ENCODE measurements at regions not wholly inside any gene's neighbourhood (a gene's known extent, or its start where the extent isn't known, plus 50 kb on each side); places are given as distances from the start of the nearest gene placed in this dataset.
"Not testable (repeated sequence)": the region's sequence is repeated elsewhere in the genome, so short reads cannot be mapped to it uniquely, and the experiment has no call there.

DNA sequence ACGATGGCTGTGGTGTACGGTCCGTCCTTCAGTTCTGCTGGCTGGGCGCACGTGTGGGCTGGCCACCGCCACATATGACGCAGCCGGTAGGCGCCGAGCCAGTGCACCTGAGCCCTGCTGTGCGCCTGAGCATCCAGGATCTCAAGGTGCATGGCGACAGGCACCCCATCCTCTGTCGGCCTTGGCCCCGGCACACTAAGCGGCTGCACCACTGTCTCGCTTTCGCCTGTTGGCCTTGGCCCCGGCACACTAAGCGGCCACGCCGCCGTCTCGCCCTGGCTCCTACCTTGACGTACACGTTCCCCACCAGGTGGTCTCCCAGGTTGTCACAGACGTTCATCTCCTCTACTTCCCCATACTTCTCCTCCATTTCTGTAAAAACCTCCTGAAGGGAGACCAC, 4034.6 kb upstream of the TPTE start:
- ATAC-seq, result not testable (repeated sequence)

DNA sequence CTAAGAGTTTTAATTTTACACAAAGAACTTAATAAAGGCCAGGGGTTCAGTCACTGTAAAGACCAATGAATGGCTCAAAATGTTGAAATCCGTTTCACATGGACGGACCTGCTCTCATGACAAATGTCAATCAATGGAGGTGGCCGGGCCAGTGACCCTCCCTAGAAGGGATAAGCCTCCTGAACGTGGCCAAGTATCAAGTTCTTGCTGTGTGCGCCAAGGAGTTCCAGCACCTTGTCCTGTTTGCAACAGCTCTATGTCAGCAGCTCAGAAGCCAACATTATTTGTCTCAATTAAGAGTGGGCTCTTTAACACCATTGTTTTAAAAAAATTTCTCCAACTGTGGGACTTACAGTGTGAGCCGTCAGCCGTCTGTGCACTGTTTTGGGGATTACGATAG, 4028.7 kb upstream of the TPTE start:
- not testable (repeated sequence) for ATAC-seq

DNA sequence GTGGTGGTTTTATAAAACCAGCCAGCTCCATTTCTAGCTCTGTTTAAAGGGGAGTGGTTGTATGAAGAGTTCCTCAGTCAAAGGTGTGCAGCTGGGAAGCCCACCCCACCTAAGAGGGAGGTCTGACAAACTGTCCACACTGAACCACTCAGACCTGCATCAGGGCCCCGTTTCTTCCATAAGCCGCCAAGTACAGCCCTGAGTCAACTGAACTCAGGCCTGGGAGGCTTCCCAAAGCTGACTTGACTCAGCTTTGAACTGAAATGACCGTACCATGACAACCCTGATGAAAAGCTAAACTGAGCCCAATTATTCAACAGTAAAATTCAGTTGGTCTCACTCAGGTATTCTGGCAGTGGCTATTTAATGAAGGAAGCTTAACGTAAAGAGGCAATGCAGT, 4027.4 kb upstream of the TPTE start:
- ATAC-seq, result not testable (repeated sequence)

DNA sequence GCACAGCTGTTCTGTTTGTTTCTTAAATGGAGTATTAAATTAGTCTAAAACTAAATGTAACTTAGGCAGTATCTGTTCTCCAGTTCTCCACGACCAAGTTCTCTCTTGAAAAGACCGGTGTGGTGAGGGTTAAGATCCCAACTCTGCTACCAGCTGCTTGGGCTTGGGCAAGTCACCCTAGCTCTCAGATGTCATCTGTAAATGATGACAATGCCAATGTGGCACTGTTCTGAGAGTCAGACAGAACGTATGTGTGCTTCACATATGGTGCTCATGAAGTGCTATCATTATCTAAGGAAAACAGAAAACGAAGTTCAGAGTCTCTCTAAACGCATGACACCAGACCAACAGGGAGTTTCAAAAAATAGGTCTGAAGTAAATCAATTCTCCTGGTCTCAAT, 4025.0 kb upstream of the TPTE start:
- ATAC-seq, result not testable (repeated sequence)

DNA sequence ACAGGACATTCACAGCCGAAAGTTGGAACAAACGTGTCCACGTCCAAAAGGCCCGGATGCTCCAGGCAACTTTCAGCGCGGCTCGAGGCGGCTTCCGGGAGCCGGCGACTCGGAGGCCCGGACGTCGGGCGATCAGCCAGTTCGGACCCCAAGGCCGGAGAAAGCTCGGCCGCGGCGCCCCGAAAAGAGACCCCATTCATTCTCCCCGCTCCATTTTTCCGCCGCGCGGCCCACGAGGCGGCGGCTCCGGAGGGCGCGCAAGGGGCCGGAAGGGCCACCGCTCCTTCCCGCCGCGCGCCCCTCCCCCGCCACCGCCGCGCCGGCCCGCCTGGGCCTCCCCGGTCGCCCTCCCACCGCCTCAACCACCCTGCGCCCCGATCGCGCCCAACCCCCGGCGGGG, 4022.7 kb upstream of the TPTE start:
- ATAC-seq, result peak; percentile 8 to 19

DNA sequence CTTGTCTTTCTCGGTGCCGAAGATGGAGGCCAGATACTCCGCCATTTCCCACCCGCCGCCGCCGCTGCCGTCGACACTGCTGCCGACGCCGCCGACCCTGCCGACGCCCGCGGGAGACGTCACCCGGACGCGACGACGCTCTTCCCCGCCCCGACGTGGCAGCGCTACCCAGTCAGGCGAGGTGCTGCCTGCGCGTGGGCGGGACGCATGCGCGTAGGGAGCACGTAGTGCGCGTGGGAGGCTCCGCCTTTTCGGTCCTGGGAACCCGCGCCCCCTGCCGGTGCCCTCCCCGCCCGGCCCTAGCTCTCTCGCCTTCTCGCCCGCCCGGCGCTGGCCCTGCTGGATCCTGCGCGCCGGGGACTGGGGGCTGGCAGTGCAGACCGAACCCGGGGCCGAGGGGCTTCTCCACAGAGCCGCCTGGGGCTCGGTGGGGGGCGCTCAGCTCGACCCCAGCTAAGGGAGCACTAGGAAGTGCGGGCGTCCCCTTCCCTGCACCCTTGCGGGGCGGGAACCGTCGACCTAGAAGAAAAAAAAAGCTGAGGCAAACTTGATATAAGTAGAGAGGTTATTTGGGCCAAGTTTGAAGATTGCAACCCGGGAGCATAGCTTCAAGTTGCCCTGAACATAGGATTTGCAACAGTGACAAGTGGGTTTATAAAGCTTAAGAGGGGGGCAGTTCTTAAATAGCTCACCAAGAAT, 4022.1 kb upstream of the TPTE start:
- ATAC-seq, result peak; percentile 85 to 88

DNA sequence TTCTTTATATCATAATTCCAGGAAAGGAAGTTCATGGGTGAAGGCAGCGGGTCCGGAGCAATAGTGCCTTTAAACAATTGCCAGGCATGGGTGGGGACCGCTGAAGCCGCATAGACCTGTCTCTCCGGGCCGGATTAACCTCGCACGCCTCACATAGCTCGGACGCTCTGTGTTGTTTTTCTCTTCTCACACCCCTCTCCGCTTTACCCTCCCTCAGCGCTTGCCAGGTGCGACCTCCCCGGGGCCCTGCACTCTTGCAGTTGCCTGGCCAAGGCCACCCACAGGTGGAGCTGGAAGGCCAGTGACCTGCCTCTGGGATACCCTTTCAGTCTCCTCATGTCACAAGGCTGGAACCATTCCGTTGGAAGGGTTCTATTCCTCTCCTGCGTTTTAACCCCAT, 4021.5 kb upstream of the TPTE start:
- ATAC-seq, result not testable (repeated sequence)

DNA sequence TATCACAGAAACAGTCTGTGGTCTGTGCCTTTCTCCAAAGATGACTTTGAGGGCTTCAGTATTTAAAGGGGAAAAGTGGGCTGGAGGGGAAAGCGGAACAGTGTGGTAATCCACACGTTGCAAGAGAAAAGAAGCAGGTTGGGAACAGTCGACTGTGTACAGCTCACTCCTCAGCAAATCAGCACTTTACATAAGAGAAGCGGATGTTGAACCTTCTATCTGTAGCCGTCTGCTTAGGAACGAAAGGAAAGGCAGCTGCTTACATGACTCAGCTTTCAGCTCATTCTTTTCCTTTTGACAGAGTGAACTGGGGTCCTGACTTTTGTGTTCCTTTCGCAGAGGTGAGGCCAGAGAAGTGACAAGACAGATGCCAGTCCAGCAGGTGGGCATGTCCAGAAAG, 4020.7 kb upstream of the TPTE start:
- ATAC-seq, result peak; percentile 52 to 58

DNA sequence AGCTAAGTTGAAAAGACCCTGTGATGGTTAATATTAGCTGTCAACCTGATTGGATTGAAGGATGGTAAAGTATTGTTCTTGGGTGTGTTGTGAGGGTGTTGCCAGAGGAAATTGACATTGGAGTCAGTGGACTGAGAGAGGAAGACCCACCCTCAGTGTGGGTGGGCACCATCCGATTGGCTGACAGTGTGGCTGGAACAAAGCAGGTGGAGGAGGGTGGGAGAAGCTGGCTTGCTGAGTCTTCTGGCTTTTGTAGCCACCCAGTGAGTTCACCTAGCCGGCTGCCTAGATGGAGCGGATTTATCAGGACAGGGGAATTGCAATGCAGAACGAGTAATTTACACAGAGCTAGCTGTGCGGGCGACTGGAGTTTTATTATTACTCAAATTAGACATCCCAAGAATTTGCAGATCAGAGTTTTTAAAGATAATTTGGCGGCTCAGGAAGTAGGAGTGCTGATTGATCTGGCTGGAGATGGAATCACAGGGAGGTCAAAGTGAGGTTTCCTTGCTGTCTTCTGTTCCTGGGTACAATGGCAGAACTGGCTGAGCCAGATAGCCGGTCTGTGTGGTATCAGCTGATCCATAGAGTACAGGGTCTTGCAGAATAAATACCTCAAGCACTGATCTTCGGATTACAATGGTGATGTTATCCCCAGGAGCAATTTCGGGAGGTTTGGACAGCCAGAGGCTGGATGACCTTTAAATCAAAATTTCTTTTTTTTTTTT, 4015.1 kb upstream of the TPTE start:
- ATAC-seq, result not testable (repeated sequence)

DNA sequence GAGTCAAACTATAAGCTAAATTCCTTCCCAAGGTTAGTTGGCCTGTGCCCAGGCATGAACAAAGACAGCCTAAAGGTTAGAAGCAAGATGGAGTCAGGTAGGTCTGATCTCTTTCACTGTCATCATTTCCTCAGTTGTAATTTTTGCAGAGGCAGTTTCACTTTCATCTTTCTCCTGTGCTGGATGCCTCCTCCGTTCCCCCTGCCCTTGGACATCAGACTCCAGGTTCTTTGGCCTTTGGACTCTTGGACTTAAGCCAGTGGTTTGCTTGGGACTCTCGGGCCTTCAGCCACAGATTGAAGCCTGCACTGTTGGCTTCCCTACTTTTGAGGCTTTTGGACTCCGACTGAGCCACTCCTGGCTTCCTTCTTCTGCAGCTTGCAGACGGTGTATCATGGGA, 4013.8 kb upstream of the TPTE start:
- not testable (repeated sequence) for ATAC-seq

DNA sequence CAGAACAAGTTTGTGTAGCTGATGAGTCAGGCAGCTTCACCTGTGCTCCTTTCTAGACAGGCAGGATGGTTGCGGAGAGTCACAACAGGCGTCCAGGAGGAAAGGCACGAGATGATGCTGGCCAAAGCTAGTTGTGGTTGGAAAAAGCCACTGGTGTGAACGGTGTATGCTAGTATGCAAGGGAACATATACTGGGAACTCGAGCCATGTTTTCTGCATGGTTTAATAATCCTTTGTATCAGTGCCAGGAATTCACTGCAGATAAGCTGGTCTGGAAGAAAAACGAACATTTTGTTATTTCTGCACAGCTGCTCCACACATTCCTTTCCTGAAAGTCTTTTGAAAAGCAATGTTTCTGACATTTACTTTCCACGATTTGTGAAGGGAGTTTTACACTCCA, 3999.6 kb upstream of the TPTE start:
- ATAC-seq, result not testable (repeated sequence)

DNA sequence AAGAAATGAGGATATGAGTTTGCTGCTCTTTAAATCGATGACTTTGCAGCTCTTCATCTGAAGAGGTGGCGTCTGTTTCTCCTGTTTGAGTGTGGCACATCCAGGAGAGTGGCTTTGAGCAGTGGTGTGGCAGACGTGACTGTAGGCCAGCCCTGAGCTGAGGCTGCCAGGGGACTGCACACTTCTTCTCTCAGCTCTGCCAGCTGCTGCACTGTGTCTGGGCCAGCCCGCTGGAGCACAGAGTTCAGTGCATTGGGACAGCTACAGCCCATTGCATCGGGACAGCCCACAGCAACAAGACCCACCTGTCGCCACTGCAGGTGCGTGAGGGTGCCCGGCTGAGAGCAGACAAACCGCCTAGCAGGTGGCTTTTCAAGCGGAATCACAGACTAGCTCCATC, 3995.2 kb upstream of the TPTE start:
- ATAC-seq, result not testable (repeated sequence)

DNA sequence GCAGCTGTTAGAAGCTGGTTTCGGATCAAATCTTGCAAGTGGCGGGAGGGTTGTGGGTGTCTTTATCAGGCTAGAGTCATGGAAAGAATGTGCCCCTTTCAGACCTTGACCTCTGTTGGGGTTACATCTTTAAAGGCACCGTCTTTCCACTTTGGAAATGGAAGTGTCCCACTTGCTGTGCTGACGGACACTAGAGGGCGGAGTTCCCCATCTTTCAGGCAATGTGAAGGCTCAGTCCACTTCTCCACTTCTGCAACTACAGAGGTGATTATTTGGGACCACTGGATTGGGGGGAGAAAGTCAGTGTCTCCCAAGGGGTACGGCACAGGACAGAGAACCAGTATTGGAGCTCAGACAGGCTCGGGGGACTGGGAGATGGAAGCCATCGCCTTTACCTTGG, 3990.7 kb upstream of the TPTE start:
- ATAC-seq, result not testable (repeated sequence)

DNA sequence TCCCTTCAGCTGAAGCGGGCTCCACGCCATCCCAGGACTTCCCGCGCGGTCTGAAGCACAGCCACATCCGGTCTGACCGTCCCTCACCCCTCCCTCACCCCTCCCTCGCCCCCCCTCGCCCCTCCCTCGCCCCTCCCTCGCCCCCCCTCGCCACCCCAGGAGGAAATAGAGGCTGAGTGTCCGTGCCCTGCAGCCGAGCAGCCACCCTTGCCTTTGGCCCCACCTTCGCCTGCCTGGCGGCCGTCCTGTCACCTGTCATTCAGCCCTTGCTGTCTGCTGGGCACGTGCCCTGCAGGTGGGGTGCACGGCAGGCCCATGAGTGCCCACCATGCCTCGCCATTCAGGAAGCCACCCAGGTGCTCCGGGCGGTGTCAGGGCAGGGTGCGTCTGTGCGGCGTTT, 3988.1 kb upstream of the TPTE start:
- not testable (repeated sequence) for ATAC-seq

DNA sequence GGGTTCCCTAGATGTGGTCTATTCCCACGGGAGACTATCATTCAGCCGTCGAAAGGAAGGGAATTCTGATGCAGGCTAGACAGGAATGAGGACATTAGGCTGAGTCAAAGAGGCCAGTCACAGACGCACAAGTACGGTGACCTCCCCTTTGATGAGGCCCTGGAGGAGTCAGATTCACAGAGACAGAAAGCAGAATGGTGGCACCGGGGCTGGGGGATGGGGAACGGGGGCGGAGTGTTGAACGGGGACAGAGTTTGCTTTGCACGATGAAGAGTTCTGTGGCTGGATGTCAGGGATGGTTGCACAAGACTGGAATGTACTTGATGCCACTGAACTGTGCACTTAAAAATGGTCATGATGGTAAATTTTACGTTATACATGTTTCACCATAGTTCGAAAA, 3983.1 kb upstream of the TPTE start:
- not testable (repeated sequence) for ATAC-seq

DNA sequence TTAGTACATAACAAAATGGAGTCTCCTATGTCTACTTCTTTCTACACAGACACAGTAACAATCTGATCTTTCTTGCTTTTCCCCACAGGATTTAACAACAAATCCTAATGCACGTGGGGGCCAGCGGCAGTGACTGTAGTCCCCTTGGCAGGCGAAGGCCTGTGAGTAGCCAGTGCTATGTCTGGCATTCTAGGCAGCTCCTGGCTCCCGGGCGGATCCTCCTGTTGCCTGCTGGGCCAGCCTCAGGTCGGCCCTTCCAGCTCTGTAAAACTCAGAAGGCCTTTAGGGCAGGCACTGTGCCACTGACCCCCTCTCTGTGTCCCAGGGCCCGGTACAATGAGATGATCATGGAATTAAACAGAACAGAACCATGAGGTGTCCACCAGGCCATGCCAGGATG, 3981.7 kb upstream of the TPTE start:
- ATAC-seq, result not testable (repeated sequence)

DNA sequence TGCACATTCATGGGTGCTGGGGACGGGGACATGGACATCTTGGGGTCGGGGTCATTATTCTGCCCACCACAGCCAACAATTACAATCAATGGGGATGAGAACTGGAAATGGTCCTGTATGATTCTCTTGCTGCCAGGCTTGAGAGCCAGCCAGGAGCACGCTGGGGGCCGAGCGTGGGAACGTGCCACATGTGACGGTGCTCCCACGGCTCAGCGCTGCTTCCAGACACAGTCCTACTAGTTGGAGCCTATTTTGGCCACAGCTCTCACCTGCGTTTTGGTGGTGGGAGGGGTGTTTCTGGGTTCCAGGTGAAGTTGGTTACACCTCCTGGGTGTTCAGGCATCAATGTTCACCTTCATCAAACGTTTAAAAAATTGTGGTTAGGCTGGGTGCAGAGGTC, 3980.3 kb upstream of the TPTE start:
- not testable (repeated sequence) for ATAC-seq

DNA sequence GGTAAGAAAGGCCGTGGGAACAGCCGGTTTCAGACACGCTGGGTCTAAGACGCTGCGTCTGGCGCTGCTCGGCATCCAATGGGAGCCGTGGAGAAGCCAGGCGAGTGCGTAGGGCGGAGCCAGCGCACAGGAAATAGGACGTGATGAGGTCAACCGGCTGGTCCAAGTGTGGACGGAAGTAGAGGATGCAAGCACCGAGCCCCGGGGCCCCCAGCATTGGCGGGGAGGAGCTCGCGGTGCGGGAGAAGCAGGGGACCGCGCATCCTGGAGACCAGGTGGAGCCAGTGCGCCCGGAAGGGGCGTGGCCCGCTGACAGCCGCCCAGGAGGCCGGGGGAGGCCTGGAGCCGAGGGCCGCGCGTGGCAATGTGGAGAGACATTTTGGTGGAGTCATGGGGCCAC, 3976.1 kb upstream of the TPTE start:
- not testable (repeated sequence) for ATAC-seq

DNA sequence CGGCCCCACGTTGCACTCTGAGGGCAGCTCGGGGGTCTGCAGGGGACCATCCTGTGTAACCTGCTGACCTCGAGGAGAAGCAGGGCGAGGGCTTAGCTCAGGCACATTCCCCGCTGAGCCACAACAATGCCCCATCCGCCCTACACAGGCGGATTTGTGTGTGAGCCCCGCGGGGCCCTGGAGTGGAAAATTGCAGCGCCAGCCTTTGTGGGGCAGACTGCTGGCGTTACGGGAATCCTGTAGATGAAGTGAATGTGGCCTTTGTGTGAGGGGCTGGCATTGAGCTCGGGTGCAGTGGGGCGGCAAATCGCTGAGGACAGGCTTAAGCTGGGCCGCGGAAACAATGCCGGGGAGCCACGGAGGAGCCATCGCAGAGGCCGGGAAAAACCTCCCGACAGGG, 3970.3 kb upstream of the TPTE start:
- not testable (repeated sequence) for ATAC-seq

DNA sequence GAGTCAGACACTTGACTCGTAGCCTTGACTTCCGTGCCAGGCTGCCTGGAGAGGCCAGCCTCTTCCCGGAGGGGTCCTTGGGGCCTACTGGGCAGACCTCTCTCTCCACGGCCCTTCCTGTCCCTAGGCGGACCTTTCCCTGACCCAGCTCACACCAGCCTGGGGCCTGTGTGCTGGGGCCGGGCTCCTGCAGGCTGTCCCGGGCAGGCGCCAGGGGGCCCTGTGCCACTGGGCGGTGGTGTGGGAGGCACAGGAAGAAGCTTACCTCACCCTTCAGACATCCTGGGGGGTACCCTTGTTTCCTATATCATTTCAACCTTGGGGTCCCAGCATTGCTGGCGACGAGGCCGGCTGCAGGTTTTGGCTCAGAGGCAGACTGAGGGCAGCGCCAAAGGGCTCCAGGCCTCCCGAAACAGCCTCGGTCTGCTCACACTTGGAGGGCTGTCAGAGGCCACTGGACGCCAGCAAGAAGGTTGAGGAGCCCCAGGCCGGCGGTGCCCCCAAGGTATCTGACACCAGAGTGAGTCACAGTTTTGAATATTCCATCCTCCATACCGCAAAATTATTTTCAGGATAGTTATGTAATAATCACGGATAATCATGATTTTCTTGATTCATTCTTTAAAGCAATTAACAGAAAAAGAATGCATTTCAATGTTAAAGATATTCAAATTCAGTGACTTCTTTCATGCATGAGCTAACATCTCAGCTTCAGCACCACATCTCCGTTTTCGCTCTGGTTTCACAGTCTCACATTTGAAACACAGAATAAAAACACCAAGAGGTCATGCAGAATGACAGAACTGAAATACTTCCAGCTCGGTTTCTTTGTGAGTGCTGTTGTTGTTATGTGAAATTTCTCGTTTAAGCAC, 3967.6 kb upstream of the TPTE start:
- ATAC-seq, result not testable (repeated sequence)

DNA sequence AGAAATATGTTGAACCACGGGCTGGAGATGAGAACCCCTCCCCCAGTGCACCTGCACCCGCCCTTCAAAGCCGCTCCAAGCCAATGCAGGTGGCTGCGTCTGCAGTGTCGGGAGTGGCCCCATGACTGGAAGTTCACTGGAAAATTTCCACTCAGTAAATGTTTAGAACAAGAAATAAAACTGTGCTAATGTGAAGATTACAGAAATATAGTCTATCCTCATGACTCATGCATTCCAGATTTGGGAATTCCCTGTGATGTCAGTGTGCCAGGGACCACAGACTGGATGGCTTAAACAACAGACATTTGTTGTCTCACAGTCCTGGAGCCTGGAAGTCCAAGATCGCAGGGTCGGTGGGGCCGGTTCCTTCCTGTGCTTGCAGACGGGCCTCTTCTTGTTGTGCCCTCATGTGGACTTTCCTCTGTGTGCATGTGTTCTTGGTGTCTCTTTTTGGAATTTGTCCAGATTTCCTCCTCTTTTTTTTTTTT, 3967.0 kb upstream of the TPTE start:
- not testable (repeated sequence) for ATAC-seq

DNA sequence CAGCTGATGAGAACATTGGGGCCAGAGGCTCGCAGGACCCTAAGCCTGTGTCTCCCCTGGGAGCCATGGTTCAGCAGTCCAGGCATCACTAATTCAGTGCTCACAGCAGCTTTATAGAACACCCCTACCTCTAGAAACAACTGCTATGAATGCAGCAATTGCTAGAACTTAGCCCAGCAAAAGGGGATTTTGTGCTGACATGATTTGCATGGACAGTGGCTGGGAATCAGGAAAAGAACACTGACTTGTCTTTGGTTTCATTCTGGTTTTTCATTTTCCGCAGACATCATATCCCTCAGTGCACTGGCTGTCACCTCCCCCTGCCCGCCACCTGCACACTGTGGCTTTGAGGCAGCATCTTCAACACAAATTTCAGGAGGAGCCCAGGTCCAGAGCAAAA, 3964.9 kb upstream of the TPTE start:
- ATAC-seq, result peak in 1 of 2 donors; percentile 13

DNA sequence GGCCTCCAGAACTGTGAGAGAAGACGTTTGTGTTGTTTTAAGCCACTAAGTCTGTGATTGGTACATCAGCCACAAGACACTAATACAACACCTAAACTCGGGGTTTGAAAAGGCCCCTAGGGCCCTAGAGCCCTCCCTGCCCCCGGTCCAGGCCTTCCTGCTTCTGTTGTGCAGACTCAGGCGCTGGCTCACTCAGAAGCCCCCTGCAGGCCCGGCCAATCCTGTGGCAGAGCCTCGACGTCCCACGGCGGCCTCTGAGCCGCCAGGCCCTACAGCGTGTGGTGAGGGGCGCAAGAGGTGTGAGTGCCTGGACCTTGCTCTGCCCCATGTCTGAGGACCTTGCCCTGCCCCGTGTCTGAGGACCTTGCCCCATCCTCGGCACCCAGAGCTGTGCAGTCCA, 3964.0 kb upstream of the TPTE start:
- not testable (repeated sequence) for ATAC-seq

Data from activated CD4-positive, CD25-positive, alpha-beta regulatory T cell treated with anti-CD3 and anti-CD28 coated beads, Interleukin-2, amount 50 U/mL, for 24 hours (primary cell).